HEK293 (cell line): ENCODE measurements at regions not wholly inside any gene's neighbourhood (a gene's known extent, or its start where the extent isn't known, plus 50 kb on each side); places are given as distances from the start of the nearest gene placed in this dataset.

Experiments used
- CTCF ChIA-PET: fragments of 350-600 bp; formaldehyde crosslinking; extraction: SDS; loops from one replicate; lab custom pipeline; 2021; ENCODE audit warnings: antibody characterized with exemption; lab: Yijun Ruan, JAX
- POLR2A ChIA-PET: fragments of 300-600 bp; formaldehyde crosslinking; extraction: SDS; loops from one replicate; lab custom pipeline; 2020; ENCODE audit warnings: antibody characterized with exemption, inconsistent platforms; lab: Yijun Ruan, JAX
- H3K27ac ChIP-seq: fragments of 200-500 bp; sonication (Bioruptor generic); 2 replicates; pipeline ENCODE4 v1.5.1; 2014; ENCODE audit warnings: low read depth, low read length, control low read depth, inconsistent platforms; ENCODE audit errors: extremely low read depth
- H3K36me3 ChIP-seq, 2 experiments: fragments of 200-500 bp in 1 of 2; sonication (Bioruptor generic) in 1 of 2; 1 replicate in 1 of 2; 2 replicates in 1 of 2; pipeline ENCODE4 v1.5.1; 2014 to 2017; ENCODE audit warnings: inconsistent platforms in 2 of 2, low read length in 2 of 2; ENCODE audit not compliant: control insufficient read depth in 2 of 2, insufficient read depth in 1 of 2
- H3K4me1 ChIP-seq: fragments of 200-500 bp; sonication (Bioruptor generic); 2 replicates; pipeline ENCODE4 v1.5.1; 2014; ENCODE audit warnings: mild to moderate bottlenecking, low read length, inconsistent platforms; ENCODE audit not compliant: control insufficient read depth, insufficient read depth
- H3K4me3 ChIP-seq: 2 replicates; pipeline ENCODE4 v1.5.1; 2011; ENCODE audit warnings: low read depth, mild to moderate bottlenecking, control low read depth, low read length, moderate library complexity
- H3K9me3 ChIP-seq: fragments of 200-500 bp; sonication (Bioruptor generic); 2 replicates; pipeline ENCODE4 v1.5.1; 2014; ENCODE audit warnings: low read depth, low read length, inconsistent platforms; ENCODE audit not compliant: control insufficient read depth, insufficient read depth
- BCL11A ChIP-seq: fragments of 450-650 bp; formaldehyde crosslinking; IDR thresholded peaks from 2 replicates; pipeline ENCODE4 v1.5.1; 2016; ENCODE audit warnings: low read depth, missing biosample characterization, missing genetic modification characterization
- CTCF ChIP-seq: fragments of 450-650 bp; formaldehyde crosslinking; IDR thresholded peaks from 2 replicates; pipeline ENCODE4 v1.5.1; 2016; ENCODE audit warnings: missing biosample characterization, missing genetic modification characterization
- KLF17 ChIP-seq: fragments of 450-650 bp; formaldehyde crosslinking; IDR thresholded peaks from 2 replicates; pipeline ENCODE4 v1.5.1; 2016; ENCODE audit warnings: missing biosample characterization, missing genetic modification characterization
- KLF8 ChIP-seq: fragments of 450-650 bp; formaldehyde crosslinking; IDR thresholded peaks from 2 replicates; pipeline ENCODE4 v1.5.1; 2016; ENCODE audit warnings: missing biosample characterization, missing genetic modification characterization
- REPIN1 ChIP-seq: fragments of 450-650 bp; formaldehyde crosslinking; IDR thresholded peaks from 2 replicates; pipeline ENCODE4 v1.5.1; 2017; ENCODE audit warnings: missing biosample characterization, missing genetic modification characterization, low read depth
- SCRT1 ChIP-seq: fragments of 450-650 bp; formaldehyde crosslinking; IDR thresholded peaks from 2 replicates; pipeline ENCODE4 v1.5.1; 2016; ENCODE audit warnings: missing biosample characterization, missing genetic modification characterization, borderline replicate concordance
- TCF7L2 ChIP-seq: IDR thresholded peaks from 2 replicates; pipeline ENCODE4 v1.6.1; 2011; ENCODE audit warnings: low read depth, mild to moderate bottlenecking, inconsistent platforms, low read length, moderate library complexity, borderline replicate concordance
- ZBTB1 ChIP-seq: fragments of 450-650 bp; formaldehyde crosslinking; IDR thresholded peaks from 2 replicates; pipeline ENCODE4 v1.5.1; 2016; ENCODE audit warnings: missing biosample characterization, missing genetic modification characterization
- ZBTB11 ChIP-seq: fragments of 450-650 bp; formaldehyde crosslinking; conservative IDR thresholded peaks from 2 replicates; pipeline ENCODE4 v1.5.1; 2016; ENCODE audit warnings: low read depth, missing biosample characterization, missing genetic modification characterization
- ZBTB17 ChIP-seq: fragments of 450-650 bp; formaldehyde crosslinking; IDR thresholded peaks from 2 replicates; pipeline ENCODE4 v1.5.1; 2016; ENCODE audit warnings: missing biosample characterization, missing genetic modification characterization
- ZNF10 ChIP-seq: fragments of 450-650 bp; formaldehyde crosslinking; IDR thresholded peaks from 2 replicates; pipeline ENCODE4 v1.5.1; 2017; ENCODE audit warnings: missing biosample characterization, missing genetic modification characterization
- ZNF114 ChIP-seq: fragments of 450-650 bp; formaldehyde crosslinking; IDR thresholded peaks from 2 replicates; pipeline ENCODE4 v1.5.0; 2017; ENCODE audit warnings: missing biosample characterization, missing genetic modification characterization
- ZNF274 ChIP-seq, 2 experiments: fragments of 200-500 bp in 1 of 2; fragments of 450-650 bp in 1 of 2; sonication (Bioruptor generic) in 1 of 2; formaldehyde crosslinking in 1 of 2; IDR thresholded peaks; 2 replicates each; pipeline versions ENCODE4 v1.5.1 to v1.6.1; 2014 to 2016; ENCODE audit warnings: borderline replicate concordance in 1 of 2, inconsistent platforms in 1 of 2, low read length in 1 of 2, missing biosample characterization in 1 of 2, missing genetic modification characterization in 1 of 2
- ZNF354C ChIP-seq: fragments of 450-650 bp; formaldehyde crosslinking; IDR thresholded peaks from 2 replicates; pipeline ENCODE4 v1.5.1; 2016; ENCODE audit warnings: missing biosample characterization, missing genetic modification characterization, low read depth, borderline replicate concordance
- ZNF366 ChIP-seq: fragments of 450-650 bp; formaldehyde crosslinking; conservative IDR thresholded peaks from 2 replicates; pipeline ENCODE4 v1.5.1; 2016; ENCODE audit warnings: missing biosample characterization, missing genetic modification characterization
- ZNF488 ChIP-seq: fragments of 450-650 bp; formaldehyde crosslinking; IDR thresholded peaks from 2 replicates; pipeline ENCODE4 v1.5.1; 2016; ENCODE audit warnings: missing biosample characterization, missing genetic modification characterization
- ZNF544 ChIP-seq: fragments of 450-650 bp; formaldehyde crosslinking; IDR thresholded peaks from 2 replicates; pipeline ENCODE4 v1.5.0; 2017; ENCODE audit warnings: missing biosample characterization, missing genetic modification characterization
- ZNF664 ChIP-seq: fragments of 450-650 bp; formaldehyde crosslinking; IDR thresholded peaks from 2 replicates; pipeline ENCODE4 v1.5.1; 2016; ENCODE audit warnings: missing biosample characterization, missing genetic modification characterization
- ZNF792 ChIP-seq: fragments of 450-650 bp; formaldehyde crosslinking; IDR thresholded peaks from 2 replicates; pipeline ENCODE4 v1.5.1; 2016; ENCODE audit warnings: missing biosample characterization, missing genetic modification characterization
- ZSCAN4 ChIP-seq: fragments of 450-650 bp; formaldehyde crosslinking; IDR thresholded peaks from 2 replicates; pipeline ENCODE4 v1.5.1; 2017; ENCODE audit warnings: missing biosample characterization, missing genetic modification characterization
- TF ChIP-seq, protein P1 (sequence below): fragments of 450-650 bp; formaldehyde crosslinking; IDR thresholded peaks from 2 replicates; pipeline ENCODE4 v1.5.1; 2016; ENCODE audit warnings: missing biosample characterization, missing genetic modification characterization
- TF ChIP-seq, protein P2 (sequence below): fragments of 450-650 bp; formaldehyde crosslinking; IDR thresholded peaks from 2 replicates; pipeline ENCODE4 v1.5.1; 2016; ENCODE audit warnings: missing biosample characterization, missing genetic modification characterization, borderline replicate concordance

GRCh38 chr10:128885573-128886555 is 581.2 kb upstream of the MGMT start:
- H3K36me3 ChIP-seq: no peaks in the 10 kb centered on the region
- TF ChIP-seq ZBTB17 (tag by site-specific recombination): no peak
- no peak for TF ChIP-seq ZNF366 (tag by site-specific recombination)
- TF ChIP-seq ZNF10 (tag by site-specific recombination): no peak
- TF ChIP-seq ZBTB11 (tag by site-specific recombination): no peak
- TF ChIP-seq ZNF792 (tag by site-specific recombination): no peak
- TF ChIP-seq TCF7L2: no peak
- no peak for TF ChIP-seq BCL11A
- TF ChIP-seq, protein P1, sequence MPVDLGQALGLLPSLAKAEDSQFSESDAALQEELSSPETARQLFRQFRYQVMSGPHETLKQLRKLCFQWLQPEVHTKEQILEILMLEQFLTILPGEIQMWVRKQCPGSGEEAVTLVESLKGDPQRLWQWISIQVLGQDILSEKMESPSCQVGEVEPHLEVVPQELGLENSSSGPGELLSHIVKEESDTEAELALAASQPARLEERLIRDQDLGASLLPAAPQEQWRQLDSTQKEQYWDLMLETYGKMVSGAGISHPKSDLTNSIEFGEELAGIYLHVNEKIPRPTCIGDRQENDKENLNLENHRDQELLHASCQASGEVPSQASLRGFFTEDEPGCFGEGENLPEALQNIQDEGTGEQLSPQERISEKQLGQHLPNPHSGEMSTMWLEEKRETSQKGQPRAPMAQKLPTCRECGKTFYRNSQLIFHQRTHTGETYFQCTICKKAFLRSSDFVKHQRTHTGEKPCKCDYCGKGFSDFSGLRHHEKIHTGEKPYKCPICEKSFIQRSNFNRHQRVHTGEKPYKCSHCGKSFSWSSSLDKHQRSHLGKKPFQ (tag by site-specific recombination): peak; percentile 89
- no peak for TF ChIP-seq ZNF354C
- TF ChIP-seq, protein P2, sequence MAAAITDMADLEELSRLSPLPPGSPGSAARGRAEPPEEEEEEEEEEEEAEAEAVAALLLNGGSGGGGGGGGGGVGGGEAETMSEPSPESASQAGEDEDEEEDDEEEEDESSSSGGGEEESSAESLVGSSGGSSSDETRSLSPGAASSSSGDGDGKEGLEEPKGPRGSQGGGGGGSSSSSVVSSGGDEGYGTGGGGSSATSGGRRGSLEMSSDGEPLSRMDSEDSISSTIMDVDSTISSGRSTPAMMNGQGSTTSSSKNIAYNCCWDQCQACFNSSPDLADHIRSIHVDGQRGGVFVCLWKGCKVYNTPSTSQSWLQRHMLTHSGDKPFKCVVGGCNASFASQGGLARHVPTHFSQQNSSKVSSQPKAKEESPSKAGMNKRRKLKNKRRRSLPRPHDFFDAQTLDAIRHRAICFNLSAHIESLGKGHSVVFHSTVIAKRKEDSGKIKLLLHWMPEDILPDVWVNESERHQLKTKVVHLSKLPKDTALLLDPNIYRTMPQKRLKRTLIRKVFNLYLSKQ (tag by site-specific recombination): no peak
- no peak for TF ChIP-seq ZNF544
- TF ChIP-seq ZNF664: no peak
- no peak for TF ChIP-seq ZNF114 (tag by site-specific recombination)
- TF ChIP-seq REPIN1 (tag by site-specific recombination): no peak
- TF ChIP-seq ZSCAN4 (tag by site-specific recombination): peak; percentile 74; the same call in 1 of the 2 replicates
- no peak for TF ChIP-seq CTCF
- no peak for TF ChIP-seq SCRT1
- TF ChIP-seq KLF17 (tag by site-specific recombination): no peak
- TF ChIP-seq ZBTB1 (tag by site-specific recombination): no peak
- TF ChIP-seq ZNF488 (tag by site-specific recombination): no peak
- TF ChIP-seq KLF8 (tag by site-specific recombination): no peak
- TF ChIP-seq ZNF274 (IDR thresholded peaks at IDR 0.05; ENCODE audit: low read length): no peak
- TF ChIP-seq ZNF274 (tag by site-specific recombination; IDR thresholded peaks at IDR 0.05; ENCODE audit: borderline replicate concordance): peak; percentile 44; the same call in 1 of the 2 replicates
- no peaks in the 10 kb centered on the region for H3K4me1 ChIP-seq
- H3K27ac ChIP-seq: no peak overlapping the region
- ChIA-PET CTCF (no interaction called here), POLR2A (no interaction called here)
- H3K9me3 ChIP-seq: no peaks in the 10 kb centered on the region
- H3K4me3 ChIP-seq: no peak overlapping the region
